ENCODE measurements at regions not wholly inside any gene's neighbourhood (a gene's known extent, or its start where the extent isn't known, plus 50 kb on each side); places are given as distances from the start of the nearest gene placed in this dataset.
"Not testable (repeated sequence)": the region's sequence is repeated elsewhere in the genome, so short reads cannot be mapped to it uniquely, and the experiment has no call there.

- no peak for DNase-seq (ENCODE audit: low read depth in 1 of 2, low spot score in 1 of 2)
Measured at GRCh38 chrX:15127010-15127409, 142.9 kb downstream of the ASB9 start.

GRCh38 chrX:15116900-15117299 lies 153.0 kb downstream of the ASB9 start:
- DNase-seq (ENCODE audit: low read depth in 1 of 2, low spot score in 1 of 2) = no peak

GRCh38 chrX:15114743-15115566 lies 154.9 kb downstream of the ASB9 start:
- DNase-seq (ENCODE audit: low read depth in 1 of 2, low spot score in 1 of 2) = no peak

DNA sequence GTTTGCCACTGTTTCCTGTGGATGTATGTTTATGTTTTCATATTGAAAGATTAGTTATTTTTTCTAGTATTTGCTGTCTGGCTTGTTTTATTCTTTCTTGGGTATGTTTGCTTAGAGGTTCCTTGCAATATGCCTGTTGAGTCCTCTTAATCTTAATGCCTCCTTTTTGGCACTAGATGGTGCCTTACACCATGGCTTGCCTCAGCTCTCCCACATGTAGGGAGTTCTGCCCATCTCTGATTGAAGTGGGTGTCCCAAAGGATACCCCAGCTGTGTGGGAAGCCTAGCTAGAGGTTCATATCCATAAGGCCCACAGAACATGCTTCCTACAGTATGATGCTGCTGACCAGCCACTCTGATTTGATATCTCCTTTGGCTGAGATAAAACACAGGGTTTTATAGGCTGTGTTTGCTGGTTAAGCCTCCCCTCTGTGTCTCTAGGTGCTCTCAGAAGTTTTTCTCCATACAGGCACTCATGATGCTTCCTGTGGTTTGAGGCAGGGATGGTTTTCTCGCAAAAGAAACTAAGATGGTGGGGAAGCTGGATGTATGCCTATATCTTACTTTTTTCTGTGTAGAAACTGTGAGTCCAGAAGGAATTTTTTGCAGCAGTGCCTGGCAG lies 162.4 kb downstream of the ASB9 start:
- no peak for DNase-seq (ENCODE audit: low read depth in 1 of 2, low spot score in 1 of 2)

DNA sequence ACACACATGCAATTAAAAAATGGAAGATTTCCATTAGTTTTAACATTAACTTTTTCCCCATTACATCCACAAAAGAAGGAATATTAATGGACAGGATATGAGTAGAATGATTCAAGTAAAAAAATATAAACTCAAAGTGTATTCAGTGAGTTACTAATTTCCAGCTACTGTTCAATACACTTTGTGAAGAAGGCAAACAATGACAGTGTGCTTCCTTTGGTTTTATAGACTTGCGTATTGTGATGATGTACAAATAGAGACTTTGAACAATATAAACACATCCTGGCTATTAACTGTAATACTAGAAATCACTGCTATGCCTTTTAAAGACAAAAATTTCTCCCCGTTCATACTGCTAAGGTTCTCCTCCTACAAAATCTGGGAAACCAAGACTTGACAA lies 171.4 kb downstream of the ASB9 start:
- no peak for DNase-seq (ENCODE audit: low read depth in 1 of 2, low spot score in 1 of 2)

DNA sequence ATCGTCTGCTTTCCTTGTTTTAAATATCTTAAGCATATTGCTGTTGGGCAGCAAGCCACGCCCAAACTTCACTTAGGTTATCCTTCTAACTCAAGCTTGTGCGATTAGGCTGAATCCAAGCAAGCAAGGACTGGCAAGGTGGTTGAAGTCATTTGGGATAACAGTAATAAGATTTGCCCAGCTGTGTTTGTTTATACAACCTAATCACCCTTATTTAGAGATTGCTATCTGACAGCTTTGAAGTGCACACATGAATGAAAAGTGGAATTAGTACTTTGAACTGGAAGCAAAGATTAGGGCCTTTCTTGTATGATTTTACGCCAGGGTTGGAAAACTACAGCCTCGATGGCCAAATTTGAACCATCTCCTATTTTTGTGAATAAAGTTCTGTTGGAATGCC lies 182.1 kb downstream of the ASB9 start:
- no peak for DNase-seq (ENCODE audit: low read depth in 1 of 2, low spot score in 1 of 2)

- DNase-seq (ENCODE audit: low read depth in 1 of 2, low spot score in 1 of 2) = no peak
Measured at GRCh38 chrX:15073313-15073712, 196.6 kb downstream of the ASB9 start.

- no peak for DNase-seq (ENCODE audit: low read depth in 1 of 2, low spot score in 1 of 2)
Measured at GRCh38 chrX:15072880-15073279, 197.0 kb downstream of the ASB9 start.

DNA sequence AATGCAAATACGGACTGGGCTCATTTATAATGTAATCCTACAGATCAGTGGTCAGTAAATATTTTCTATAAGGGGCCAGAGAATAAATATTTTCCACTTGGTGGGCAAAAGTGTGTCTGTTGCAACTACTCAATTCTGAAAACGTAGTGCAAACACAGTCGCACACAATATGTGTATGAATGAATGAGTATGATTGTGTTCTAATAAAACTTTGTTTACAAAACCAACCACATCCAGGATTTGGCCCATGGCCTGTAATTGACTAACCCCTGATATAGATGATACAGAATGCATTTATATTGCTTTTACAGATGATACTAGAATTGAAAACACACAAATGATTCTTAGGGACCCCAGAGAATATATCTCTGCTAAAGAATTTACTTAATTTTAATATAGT lies 197.6 kb downstream of the ASB9 start:
- DNase-seq (ENCODE audit: low read depth in 1 of 2, low spot score in 1 of 2) = no peak

DNA sequence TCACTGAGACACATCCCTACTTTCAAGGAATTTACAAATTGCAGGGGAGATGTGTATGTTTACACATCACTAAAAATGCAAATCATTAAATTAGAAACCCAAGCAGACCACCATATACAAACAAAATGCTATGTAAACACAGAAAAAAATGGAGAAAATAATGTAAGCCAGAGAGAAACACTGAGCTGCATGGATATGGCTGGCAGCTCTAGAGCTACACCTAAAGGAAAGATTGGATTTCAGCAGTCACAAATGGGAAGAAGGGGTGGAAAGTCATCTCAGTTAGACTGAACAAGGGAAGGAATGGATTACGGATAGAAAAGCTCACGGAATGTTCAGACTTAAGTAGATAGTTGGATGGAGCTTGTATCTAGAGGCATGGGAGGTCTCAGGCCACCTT lies 186.3 kb downstream of the MOSPD2 start:
- DNase-seq (ENCODE audit: low read depth in 1 of 2, low spot score in 1 of 2) = no peak

DNA sequence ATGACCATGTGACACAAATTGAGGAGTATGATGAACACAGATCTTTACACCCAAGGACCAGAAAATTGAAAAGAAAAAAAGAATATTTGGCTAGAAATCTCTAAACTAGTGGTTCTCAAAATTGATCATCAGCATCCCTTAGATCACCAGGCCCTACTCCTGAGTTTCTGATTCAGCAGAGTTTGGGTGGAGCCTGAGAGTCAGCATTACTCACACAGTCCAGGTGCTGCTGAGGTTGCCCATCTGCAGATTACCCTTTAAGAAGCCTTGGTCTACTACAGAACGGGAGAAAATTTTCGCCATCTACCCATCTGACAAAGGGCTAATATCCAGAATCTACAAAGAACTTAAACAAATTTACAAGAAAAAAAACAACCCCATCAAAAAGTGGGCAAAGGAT lies 182.8 kb downstream of the MOSPD2 start:
- no peak for DNase-seq (ENCODE audit: low read depth in 1 of 2, low spot score in 1 of 2)

DNA sequence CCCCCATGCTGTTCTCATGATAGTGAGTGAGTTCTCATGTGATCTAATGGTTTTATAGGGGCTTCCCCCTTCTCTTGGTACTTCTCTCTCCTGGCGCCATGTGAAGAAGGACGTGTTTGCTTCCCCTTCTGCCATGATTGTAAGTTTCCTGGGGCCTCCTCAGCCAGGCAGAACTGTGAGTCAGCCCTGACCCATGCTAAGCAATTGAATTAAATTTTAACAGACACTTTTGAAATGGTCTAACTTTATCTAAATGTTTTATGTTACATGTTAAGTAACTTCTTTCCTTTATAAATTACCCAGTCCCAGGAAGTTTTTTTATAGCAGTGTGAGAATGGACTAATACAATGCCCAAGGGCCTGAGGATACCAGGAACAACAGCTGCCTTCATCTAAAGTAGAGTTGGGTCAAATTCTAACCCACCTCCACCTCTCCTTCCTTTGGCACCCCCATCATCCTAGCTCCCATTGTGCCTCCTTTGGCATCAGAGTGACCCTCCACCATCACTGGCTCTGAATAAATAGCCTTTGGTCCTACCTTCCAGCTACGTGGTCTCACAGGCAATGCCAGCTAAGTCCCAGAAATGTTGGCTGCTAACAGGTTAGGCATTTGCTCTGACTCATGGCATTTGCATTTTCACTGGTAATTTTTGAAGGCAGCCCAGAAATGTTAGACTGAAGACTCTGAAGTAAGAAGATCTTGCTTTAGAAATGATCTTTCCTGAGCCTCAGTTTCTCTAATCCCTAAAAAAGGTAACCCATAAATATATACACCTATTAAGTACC lies 182.1 kb downstream of the MOSPD2 start:
- DNase-seq (ENCODE audit: low read depth in 1 of 2, low spot score in 1 of 2) = no peak

GRCh38 chrX:15050395-15050794 lies 177.2 kb downstream of the MOSPD2 start:
- no peak for DNase-seq (ENCODE audit: low read depth in 1 of 2, low spot score in 1 of 2)

GRCh38 chrX:15043538-15043937 lies 170.3 kb downstream of the MOSPD2 start:
- no peak for DNase-seq (ENCODE audit: low read depth in 1 of 2, low spot score in 1 of 2)

DNA sequence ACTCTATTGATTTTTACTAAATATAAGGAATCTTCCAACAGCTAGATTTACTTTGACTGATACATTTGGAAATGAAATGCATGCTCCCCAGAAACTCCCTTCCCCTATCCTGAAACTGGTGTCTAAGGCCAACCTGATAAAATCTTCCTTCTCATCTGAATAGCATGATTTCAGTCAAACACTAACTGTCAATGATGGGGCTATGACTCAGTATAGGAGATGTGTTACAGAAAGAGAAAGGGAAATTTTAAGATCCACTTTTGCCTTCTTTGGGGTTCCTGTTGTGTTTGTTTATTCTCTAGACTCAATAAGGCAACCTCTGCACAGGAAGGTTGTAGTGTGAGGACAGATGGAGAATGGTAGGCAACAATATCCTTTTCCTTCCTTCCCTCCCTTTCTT lies 160.7 kb downstream of the MOSPD2 start:
- no peak for DNase-seq (ENCODE audit: low read depth in 1 of 2, low spot score in 1 of 2)

DNA sequence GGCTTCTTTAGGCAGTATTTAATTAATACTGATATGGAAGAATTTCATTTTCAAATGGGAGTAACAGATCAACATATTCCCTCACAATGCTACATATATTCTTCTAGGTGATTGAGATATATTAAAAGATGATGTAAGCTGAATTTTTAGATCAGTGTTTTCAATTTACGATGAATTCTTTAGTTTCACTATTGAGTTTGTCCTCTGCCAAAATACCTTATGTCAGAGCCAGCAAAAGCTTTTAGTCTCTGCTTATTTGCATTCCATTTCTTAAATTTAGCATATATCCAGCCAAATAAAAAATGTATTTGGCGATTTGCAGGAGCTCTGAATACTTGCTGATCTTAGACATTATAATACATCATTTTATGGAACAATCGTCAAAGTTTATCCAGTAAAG lies 144.3 kb downstream of the MOSPD2 start:
- DNase-seq (ENCODE audit: low read depth in 1 of 2, low spot score in 1 of 2) = no peak

DNA sequence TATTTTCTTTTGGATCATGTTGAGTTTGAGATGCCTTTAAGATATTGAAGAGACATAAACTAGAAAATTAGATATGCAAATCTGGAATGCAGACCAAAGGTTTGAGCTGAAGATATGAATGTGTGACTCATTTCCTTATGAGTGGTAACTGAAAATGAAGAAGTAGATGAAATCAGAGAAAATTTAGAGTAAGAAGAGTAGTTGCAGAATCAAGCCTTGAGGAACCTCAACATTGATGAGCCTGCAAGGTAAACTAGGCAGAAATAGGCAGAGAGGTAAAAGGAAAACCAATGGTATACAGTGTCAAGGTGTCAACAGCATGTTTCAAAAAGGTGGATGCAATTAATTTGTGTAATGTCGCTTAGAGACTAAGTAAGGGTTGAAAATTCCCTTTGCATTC lies 142.8 kb downstream of the MOSPD2 start:
- DNase-seq (ENCODE audit: low read depth in 1 of 2, low spot score in 1 of 2) = no peak

GRCh38 chrX:15014281-15014680 lies 141.1 kb downstream of the MOSPD2 start:
- no peak for DNase-seq (ENCODE audit: low read depth in 1 of 2, low spot score in 1 of 2)

GRCh38 chrX:15013461-15013860 lies 140.2 kb downstream of the MOSPD2 start:
- DNase-seq (ENCODE audit: low read depth in 1 of 2, low spot score in 1 of 2) = no peak

GRCh38 chrX:14997271-14997670 lies 124.0 kb downstream of the MOSPD2 start:
- DNase-seq (ENCODE audit: low read depth in 1 of 2, low spot score in 1 of 2) = no peak

DNA sequence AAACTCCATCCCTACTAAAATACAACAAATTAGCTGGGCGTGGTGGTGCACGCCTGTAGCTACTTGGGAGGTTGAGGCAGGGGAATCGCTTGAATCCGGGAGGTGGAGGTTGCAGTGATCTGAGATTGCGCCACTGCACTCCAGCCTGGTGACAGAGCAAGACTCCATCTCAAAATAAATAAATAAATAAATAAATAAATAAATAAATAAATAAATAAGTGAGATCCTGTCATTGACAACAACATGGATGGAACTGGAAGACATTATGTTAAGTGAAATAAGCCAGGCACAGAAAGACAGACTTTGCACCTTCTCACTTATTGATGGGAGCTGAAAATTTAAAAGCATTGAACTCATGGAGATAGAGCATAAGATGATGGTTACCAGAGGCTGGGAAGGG lies 111.2 kb downstream of the MOSPD2 start:
- DNase-seq (ENCODE audit: low read depth in 1 of 2, low spot score in 1 of 2) = not testable (repeated sequence)

Data from activated T-helper 1 cell treated with anti-CD3 and anti-CD28 coated beads, Interleukin-2, amount 50 U/mL, for 16 hours (primary cell).